ENCODE measurements at regions not wholly inside any gene's neighbourhood (a gene's known extent, or its start where the extent isn't known, plus 50 kb on each side); places are given as distances from the start of the nearest gene placed in this dataset.
"Not testable (repeated sequence)": the region's sequence is repeated elsewhere in the genome, so short reads cannot be mapped to it uniquely, and the experiment has no call there.

GRCh38 chr4:66266554-66266953, 596.3 kb upstream of the EPHA5 start:
- not testable (repeated sequence) for TF ChIP-seq CTCF (IDR thresholded peaks at IDR 0.05; ENCODE audit: low read length); EZH2phosphoT487 (IDR thresholded peaks at IDR 0.05; ENCODE audit: low read length); EZH2 (optimal IDR thresholded peaks at IDR 0.05; ENCODE audit: low read depth, low read length)

All from MM.1S (cell line).